Adrenal gland (tissue), 9 donors: ENCODE measurements at regions not wholly inside any gene's neighbourhood (a gene's known extent, or its start where the extent isn't known, plus 50 kb on each side); places are given as distances from the start of the nearest gene placed in this dataset.

Source experiments
- DNase-seq, 7 donors: peaks; one replicate each; pipeline ENCODE4 v3.0.0-alpha.2; 2019 to 2020
- H3K27ac ChIP-seq, 5 donors: fragments of 200-600 bp; sonication (generic) in 4 of 5; 1 replicate in 3 of 5; 2 replicates in 2 of 5; pipeline versions ENCODE4 v1.5.1 to v1.8.0; 2016 to 2020; ENCODE audit warnings: mild to moderate bottlenecking in 1 of 5
- H3K27me3 ChIP-seq: fragments of 200-600 bp; 2 replicates; pipeline ENCODE4 v1.8.0; 2021
- H3K36me3 ChIP-seq, 2 donors: fragments of 200-600 bp; replicated peaks in 1 of 2; 1 replicate in 1 of 2; 2 replicates in 1 of 2; pipeline versions ENCODE4 v1.5.1 to v1.8.0; 2018 to 2022
- H3K4me1 ChIP-seq, 2 donors: fragments of 200-600 bp; replicated peaks in 1 of 2; 1 replicate in 1 of 2; 2 replicates in 1 of 2; pipeline versions ENCODE4 v1.5.1 to v1.8.0; 2018 to 2021
- H3K4me3 ChIP-seq, 4 donors: fragments of 200-600 bp; sonication (generic) in 3 of 4; one replicate each; pipeline ENCODE4 v1.5.1; 2016 to 2018
- H3K9me3 ChIP-seq, 3 donors: fragments of 200-600 bp; sonication (generic) in 1 of 3; replicated peaks in 1 of 3; 1 replicate in 2 of 3; 2 replicates in 1 of 3; pipeline versions ENCODE4 v1.5.1 to v1.8.0; 2016 to 2021
- CTCF ChIP-seq, 6 experiments: fragments of 450-650 bp in 4 of 6; fragments of 200-600 bp in 2 of 6; sonication (generic) in 1 of 6; IDR thresholded peaks; 1 replicate in 5 of 6; 2 replicates in 1 of 6; pipeline versions ENCODE4 v1.5.1 to v1.8.0; 2016 to 2021; ENCODE audit warnings: antibody characterized with exemption in 6 of 6, mild to moderate bottlenecking in 2 of 6, moderate library complexity in 1 of 6
- POLR2A ChIP-seq, 2 donors: fragments of 450-650 bp; IDR thresholded peaks; one replicate each; pipeline ENCODE4 v1.6.1; 2017; ENCODE audit warnings: antibody characterized with exemption in 2 of 2, mild to moderate bottlenecking in 2 of 2, moderate library complexity in 1 of 2
- WGBS, 4 donors: extraction: QIAGEN DNeasy Blood & Tissue Kit in 2 of 4; methylation state at CpG; one replicate each; pipeline versions ENCODE4 v1.1.5 to v1.1.7; 2013 to 2017; 5-methylcytosine and 5-hydroxymethylcytosine counted together
- intact Hi-C, 2 donors: fragments of 100-400 bp; cut with DNase I; formaldehyde crosslinking; loops; one replicate each; pipeline versions ENCODE4 v1.14.1 to v1.15.0; 2022 to 2023
- donor health status: healthy with polysubstance abuse.
- donor health status: Bipolar disorder and iron deficiency.
- donor health status: DM: yes; HTN: yes; CAD: no.
- donor health status: DM: no; HTN: no; CAD: no.
- donor health status: DM: no; HTN: no; CAD: no.

- no peaks in the 10 kb centered on the region for H3K9me3 ChIP-seq
- no peaks in the 10 kb centered on the region for H3K27me3 ChIP-seq
- H3K36me3 ChIP-seq: no peaks in the 10 kb centered on the region
- 74 to 80% (median 79%) methylated on average over 3 of the region's 3 CpGs for WGBS, 4 donors
- no peak for DNase-seq
- no peak overlapping the region for H3K27ac ChIP-seq
- no peak overlapping the region for H3K4me3 ChIP-seq
- TF ChIP-seq POLR2A (IDR thresholded peaks at IDR 0.05) (no peak), CTCF (IDR thresholded peaks at IDR 0.05) (no peak)
- intact Hi-C loops: no loop called here
- H3K4me1 ChIP-seq: no peaks in the 10 kb centered on the region
These were observed 237.6 kb upstream of the ZNF462 start for GRCh38 chr9:106625259-106625789.

- intact Hi-C loops: no loop called here
- 66 to 79% (median 74%) methylated on average over 6 of the region's 6 CpGs for WGBS, 4 donors
- no peak for TF ChIP-seq POLR2A (IDR thresholded peaks at IDR 0.05)
- no peak for TF ChIP-seq CTCF (IDR thresholded peaks at IDR 0.05)
- H3K36me3 ChIP-seq: no peaks in the 10 kb centered on the region
- no peak for DNase-seq
- no peak overlapping the region for H3K27ac ChIP-seq
- H3K27me3 ChIP-seq: no peaks in the 10 kb centered on the region
- H3K4me1 ChIP-seq: no peaks in the 10 kb centered on the region
- H3K9me3 ChIP-seq: no peaks in the 10 kb centered on the region
- no peak overlapping the region for H3K4me3 ChIP-seq
These were observed 236.0 kb upstream of the ZNF462 start for GRCh38 chr9:106626936-106627335.

GRCh38 chr9:106632621-106633020 lies 230.3 kb upstream of the ZNF462 start:
- no peaks in the 10 kb centered on the region for H3K9me3 ChIP-seq
- 74 to 78% (median 77%) methylated on average over 3 of the region's 3 CpGs for WGBS, 4 donors
- DNase-seq: no peak
- no peak overlapping the region for H3K4me3 ChIP-seq
- H3K27ac ChIP-seq: no peak overlapping the region
- intact Hi-C loops: no loop called here
- H3K36me3 ChIP-seq: no peaks in the 10 kb centered on the region
- TF ChIP-seq CTCF (IDR thresholded peaks at IDR 0.05): no peak
- TF ChIP-seq POLR2A (IDR thresholded peaks at IDR 0.05): no peak
- no peaks in the 10 kb centered on the region for H3K27me3 ChIP-seq
- no peaks in the 10 kb centered on the region for H3K4me1 ChIP-seq

- DNase-seq: no peak
- Histone ChIP-seq H3K4me1 (no peaks in the 10 kb centered on the region), H3K27me3 (no peaks in the 10 kb centered on the region), H3K4me3 (no peak overlapping the region), H3K9me3 (no peaks in the 10 kb centered on the region), H3K36me3 (no peaks in the 10 kb centered on the region), H3K27ac (no peak overlapping the region)
- intact Hi-C loops: no loop called here
- WGBS, 4 donors: 83 to 90% (median 85%) methylated on average over 1 of the region's 1 CpG
- TF ChIP-seq CTCF (IDR thresholded peaks at IDR 0.05): no peak
- no peak for TF ChIP-seq POLR2A (IDR thresholded peaks at IDR 0.05)
These were observed 228.8 kb upstream of the ZNF462 start for GRCh38 chr9:106634183-106634582.
